GM23338 (cell line): ENCODE measurements at regions not wholly inside any gene's neighbourhood (a gene's known extent, or its start where the extent isn't known, plus 50 kb on each side); places are given as distances from the start of the nearest gene placed in this dataset.

Experiments used
- ATAC-seq: fragments of 200-7000 bp; cut with Tn5 transposase; 3 replicates; pipeline ENCODE4 v1.9.1; 2020
- DNase-seq: peaks from one replicate; pipeline ENCODE4 v3.0.0-alpha.2; 2015; ENCODE audit warnings: low spot score
- H2AFZ ChIP-seq: fragments of 200-600 bp; sonication (generic); 2 replicates; pipeline ENCODE4 v1.8.0; 2016; ENCODE audit warnings: antibody characterized with exemption, mild to moderate bottlenecking, moderate library complexity
- H3F3A ChIP-seq: fragments of 200-600 bp; sonication (generic); replicated peaks from 2 replicates; pipeline ENCODE4 v1.8.0; 2017; ENCODE audit warnings: antibody characterized with exemption, mixed run types, low read depth
- H3K27ac ChIP-seq: fragments of 200-600 bp; sonication (generic); 2 replicates; pipeline ENCODE4 v1.6.1; 2016; ENCODE audit warnings: low read depth
- H3K27me3 ChIP-seq: fragments of 200-600 bp; sonication (generic); 2 replicates; pipeline ENCODE4 v1.8.0; 2016; ENCODE audit warnings: mild to moderate bottlenecking, mixed run types, moderate library complexity; ENCODE audit not compliant: insufficient read depth
- H3K36me3 ChIP-seq: fragments of 200-600 bp; sonication (generic); 2 replicates; pipeline ENCODE4 v1.8.0; 2016; ENCODE audit warnings: mild to moderate bottlenecking; ENCODE audit not compliant: insufficient read depth
- H3K4me1 ChIP-seq: fragments of 200-600 bp; sonication (generic); 2 replicates; pipeline ENCODE4 v1.8.0; 2016; ENCODE audit warnings: mild to moderate bottlenecking, moderate library complexity; ENCODE audit not compliant: insufficient read depth
- H3K4me2 ChIP-seq: fragments of 200-600 bp; sonication (generic); 2 replicates; pipeline ENCODE4 v1.7.1; 2017; ENCODE audit warnings: mixed run types
- H3K4me3 ChIP-seq: fragments of 200-600 bp; sonication (generic); 2 replicates; pipeline ENCODE4 v1.6.1; 2016; ENCODE audit warnings: mixed run types
- H3K79me2 ChIP-seq: fragments of 200-600 bp; sonication (generic); replicated peaks from 2 replicates; pipeline ENCODE4 v1.8.0; 2017; ENCODE audit warnings: mild to moderate bottlenecking; ENCODE audit not compliant: insufficient read depth
- H3K9me2 ChIP-seq: fragments of 200-600 bp; sonication (generic); 2 replicates; pipeline ENCODE4 v1.8.0; 2017; ENCODE audit not compliant: insufficient read depth
- H4K20me1 ChIP-seq: fragments of 200-600 bp; sonication (generic); replicated peaks from 2 replicates; pipeline ENCODE4 v1.8.0; 2017; ENCODE audit warnings: mild to moderate bottlenecking; ENCODE audit not compliant: insufficient read depth
- H3K27ac Mint-ChIP-seq: 2 replicates; pipeline ENCODE4 v1.8.0; 2020; ENCODE audit warnings: inconsistent platforms, mild to moderate bottlenecking, moderate library complexity, mixed read lengths
- H3K27me3 Mint-ChIP-seq: 3 replicates; pipeline ENCODE4 v1.8.0; 2022; ENCODE audit warnings: low read depth, mild to moderate bottlenecking, moderate library complexity, mixed read lengths, inconsistent platforms; ENCODE audit not compliant: insufficient read depth, poor library complexity
- H3K36me3 Mint-ChIP-seq: 3 replicates; pipeline ENCODE4 v1.8.0; 2021; ENCODE audit warnings: low read depth, mild to moderate bottlenecking, inconsistent platforms, moderate library complexity, mixed read lengths
- H3K4me1 Mint-ChIP-seq: 3 replicates; pipeline ENCODE4 v1.8.0; 2020; ENCODE audit warnings: mild to moderate bottlenecking, inconsistent platforms, mixed read lengths
- H3K4me3 Mint-ChIP-seq: 3 replicates; pipeline ENCODE4 v1.8.0; 2021; ENCODE audit warnings: moderate library complexity, mild to moderate bottlenecking, inconsistent platforms, mixed read lengths
- H3K9me3 Mint-ChIP-seq: 3 replicates; pipeline ENCODE4 v1.8.0; 2020; ENCODE audit warnings: moderate library complexity, mild to moderate bottlenecking, inconsistent platforms, mixed read lengths
- ETS1 ChIP-seq: IDR thresholded peaks from 2 replicates; pipeline ENCODE4 v1.6.1; 2016; ENCODE audit warnings: antibody characterized with exemption
- JUNB ChIP-seq: IDR thresholded peaks from one replicate; pipeline ENCODE4 v1.6.1; 2016; ENCODE audit warnings: antibody characterized with exemption; ENCODE audit not compliant: unreplicated experiment
- NANOG ChIP-seq: IDR thresholded peaks from 2 replicates; pipeline ENCODE4 v1.6.1; 2016; ENCODE audit warnings: antibody characterized with exemption, borderline replicate concordance
- POLR2AphosphoS5 ChIP-seq: IDR thresholded peaks from 2 replicates; pipeline ENCODE4 v1.6.1; 2016; ENCODE audit warnings: antibody characterized with exemption, low read depth
- REST ChIP-seq: IDR thresholded peaks from one replicate; pipeline ENCODE4 v1.6.1; 2018; ENCODE audit warnings: antibody characterized with exemption; ENCODE audit not compliant: unreplicated experiment
- ZNF331 ChIP-seq: fragments of 250-450 bp; sonication (Bioruptor Pico); IDR thresholded peaks from 2 replicates; pipeline ENCODE4 v1.5.0; 2020; ENCODE audit warnings: low read depth, mild to moderate bottlenecking, moderate library complexity
- ZNF462 ChIP-seq: fragments of 250-450 bp; sonication (Bioruptor Pico); IDR thresholded peaks from 2 replicates; pipeline ENCODE4 v1.5.0; 2020; ENCODE audit warnings: mild to moderate bottlenecking, moderate library complexity

GRCh38 chr5:21693591-21693990, 1159.6 kb downstream of the CDH12 start:
- no peaks in the 10 kb centered on the region for H3K27me3 Mint-ChIP-seq
- H3K4me1 Mint-ChIP-seq, result no peaks in the 10 kb centered on the region
- TF ChIP-seq NANOG (no peak), REST (no peak), ZNF462 (CRISPR knock-in tag) (no peak), JUNB (no peak), ZNF331 (CRISPR knock-in tag) (no peak), POLR2AphosphoS5 (no peak), ETS1 (no peak)
- H3K9me3 Mint-ChIP-seq, result peaks cover 5% of the 10 kb centered on the region; the same call in 2 of the 3 replicates
- Histone ChIP-seq H3K4me3 (no peak overlapping the region), H3K9me2 (no peaks in the 10 kb centered on the region), H3K4me2 (no peak overlapping the region), H2AFZ (no peak overlapping the region), H3F3A (no peaks in the 10 kb centered on the region), H4K20me1 (no peaks in the 10 kb centered on the region), H3K4me1 (no peaks in the 10 kb centered on the region), H3K27ac (no peak overlapping the region), H3K36me3 (no peaks in the 10 kb centered on the region), H3K27me3 (no peaks in the 10 kb centered on the region), H3K79me2 (no peaks in the 10 kb centered on the region)
- ATAC-seq, result no peak
- H3K36me3 Mint-ChIP-seq, result no peaks in the 10 kb centered on the region
- no peak overlapping the region for H3K27ac Mint-ChIP-seq
- H3K4me3 Mint-ChIP-seq, result no peak overlapping the region
- no peak for DNase-seq
